PC-9 (cell line): ENCODE measurements at regions not wholly inside any gene's neighbourhood (a gene's known extent, or its start where the extent isn't known, plus 50 kb on each side); places are given as distances from the start of the nearest gene placed in this dataset.

ENCODE experiments used
- BruUV-seq: library from RNA; stranded (reverse); fragments of 400-500 nt; replicated peaks from 2 replicates; lab custom pipeline; 2021; lab: Mats Ljungman, UMichigan
- CTCF ChIA-PET: fragments of 300-600 bp; sonication (Branson Sonifier 250); formaldehyde crosslinking; loops from one replicate; lab custom pipeline; 2022; ENCODE audit warnings: antibody characterized with exemption; lab: Charles Lee
- POLR2A ChIA-PET: fragments of 300-600 bp; sonication (Branson Sonifier 250); formaldehyde crosslinking; loops from one replicate; lab custom pipeline; 2022; ENCODE audit warnings: antibody characterized with exemption; ENCODE audit not compliant: unreplicated experiment; lab: Charles Lee
- DNase-seq, 2 experiments: peaks; one replicate each; pipeline versions ENCODE4 v3.0.0 to v3.0.0-alpha.2; 2015 to 2022; ENCODE audit warnings: mixed read lengths in 1 of 2
- H2AFZ ChIP-seq: fragments of 200-600 bp; sonication (generic); 2 replicates; pipeline ENCODE4 v1.8.1; 2017; ENCODE audit warnings: antibody characterized with exemption
- H3F3A ChIP-seq: fragments of 200-600 bp; sonication (generic); 2 replicates; pipeline ENCODE4 v1.8.1; 2017; ENCODE audit warnings: antibody characterized with exemption, mild to moderate bottlenecking, low read depth; ENCODE audit not compliant: insufficient read depth
- H3K27ac ChIP-seq: fragments of 200-600 bp; sonication (generic); 2 replicates; pipeline ENCODE4 v1.6.1; 2016; ENCODE audit warnings: mixed run types
- H3K27me3 ChIP-seq: fragments of 200-600 bp; sonication (generic); 2 replicates; pipeline ENCODE4 v1.6.1; 2016; ENCODE audit warnings: low read depth, mixed run types; ENCODE audit not compliant: insufficient read depth
- H3K36me3 ChIP-seq: fragments of 200-600 bp; sonication (generic); 2 replicates; pipeline ENCODE4 v1.6.1; 2016; ENCODE audit warnings: low read depth, mixed run types
- H3K4me1 ChIP-seq: fragments of 200-600 bp; sonication (generic); replicated peaks from 2 replicates; pipeline ENCODE4 v1.6.1; 2016; ENCODE audit warnings: mixed run types; ENCODE audit not compliant: insufficient read depth
- H3K4me2 ChIP-seq: fragments of 200-600 bp; sonication (generic); 2 replicates; pipeline ENCODE4 v1.6.1; 2017; ENCODE audit warnings: mixed run types
- H3K4me3 ChIP-seq: fragments of 200-600 bp; sonication (generic); 2 replicates; pipeline ENCODE4 v1.6.1; 2016; ENCODE audit warnings: mixed run types
- H3K79me2 ChIP-seq: fragments of 200-600 bp; sonication (generic); 2 replicates; pipeline ENCODE4 v1.6.1; 2017; ENCODE audit warnings: low read depth, mixed run types
- H3K9me2 ChIP-seq: fragments of 200-600 bp; sonication (generic); 2 replicates; pipeline ENCODE4 v1.8.1; 2017; ENCODE audit warnings: mild to moderate bottlenecking; ENCODE audit not compliant: insufficient read depth
- H3K9me3 ChIP-seq: fragments of 200-600 bp; sonication (generic); 2 replicates; pipeline ENCODE4 v1.8.1; 2016; ENCODE audit warnings: low read depth; ENCODE audit not compliant: insufficient read depth
- H4K20me1 ChIP-seq: fragments of 200-600 bp; sonication (generic); 2 replicates; pipeline ENCODE4 v1.8.1; 2017; ENCODE audit not compliant: insufficient read depth
- CTCF ChIP-seq: fragments of 200-600 bp; sonication (generic); conservative IDR thresholded peaks from 2 replicates; pipeline ENCODE4 v1.6.1; 2017; ENCODE audit warnings: mixed run types, antibody characterized with exemption, mild to moderate bottlenecking, moderate library complexity
- EZH2 ChIP-seq: fragments of 200-600 bp; sonication (generic); IDR thresholded peaks from 2 replicates; pipeline ENCODE4 v1.8.0; 2017; ENCODE audit warnings: antibody characterized with exemption, low read depth
- intact Hi-C: fragments of 100-400 bp; cut with micrococcal nuclease; formaldehyde crosslinking; loops from one replicate; pipeline ENCODE4 v1.10.0; 2022; ENCODE audit not compliant: unreplicated experiment

GRCh38 chr2:160557903-160558302 lies 64.3 kb upstream of the RBMS1 start:
- H3K9me2 ChIP-seq: no peaks in the 10 kb centered on the region
- ChIA-PET CTCF (no interaction called here), POLR2A (interaction anchor here (0.5 kb wide), 1 partner anchor 19 kb away, joined by 6 read pairs; no protein-coding TSS in a partner anchor)
- no TSS peak for BruUV-seq
- H4K20me1 ChIP-seq: no peaks in the 10 kb centered on the region
- H3K4me3 ChIP-seq: no peak overlapping the region
- H3K27me3 ChIP-seq: no peaks in the 10 kb centered on the region
- no peak overlapping the region for H3K27ac ChIP-seq
- no peaks in the 10 kb centered on the region for H3K9me3 ChIP-seq
- H2AFZ ChIP-seq: no peak overlapping the region
- H3K36me3 ChIP-seq: no peaks in the 10 kb centered on the region
- TF ChIP-seq CTCF (no peak), EZH2 (no peak)
- H3K79me2 ChIP-seq: no peaks in the 10 kb centered on the region
- intact Hi-C loops: no loop called here
- peaks cover 18% of the 10 kb centered on the region for H3K4me1 ChIP-seq
- 0 out of 2 replicates have a peak, but pooled peaks cover 6% of the 10 kb centered on the region for H3F3A ChIP-seq
- no peak overlapping the region for H3K4me2 ChIP-seq
- no peak for DNase-seq

DNA sequence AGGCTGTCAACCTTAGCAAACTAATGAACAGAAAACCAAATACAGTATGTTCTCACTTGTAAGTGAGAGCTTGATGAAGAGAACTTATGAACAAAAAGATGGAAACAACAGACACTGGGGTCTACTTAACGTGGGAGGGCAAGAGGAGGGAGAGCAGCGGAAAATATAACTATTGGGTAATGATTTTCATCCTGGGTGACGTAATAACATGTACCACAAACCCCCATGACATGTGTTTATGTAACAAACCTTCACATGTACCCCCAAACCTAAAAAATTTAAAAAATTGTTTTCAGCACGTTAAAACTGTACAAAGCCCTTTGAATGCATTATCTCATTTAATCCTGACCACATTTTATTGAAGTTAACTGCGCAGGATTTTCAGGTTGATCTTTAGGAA lies 64.9 kb upstream of the RBMS1 start:
- no peaks in the 10 kb centered on the region for H3K9me2 ChIP-seq
- H3K36me3 ChIP-seq: no peaks in the 10 kb centered on the region
- no peaks in the 10 kb centered on the region for H3K27me3 ChIP-seq
- ChIA-PET CTCF (no interaction called here), POLR2A (interaction anchor here (0.7 kb wide), 1 partner anchor 39 kb away, joined by 3 read pairs; no protein-coding TSS in a partner anchor)
- H3K4me3 ChIP-seq: no peak overlapping the region
- BruUV-seq: no TSS peak
- intact Hi-C loops: no loop called here
- H3K79me2 ChIP-seq: no peaks in the 10 kb centered on the region
- TF ChIP-seq EZH2 (no peak), CTCF (no peak)
- no peaks in the 10 kb centered on the region for H4K20me1 ChIP-seq
- H3K27ac ChIP-seq: no peak overlapping the region
- peaks cover 23% of the 10 kb centered on the region for H3K4me1 ChIP-seq
- no peak for DNase-seq
- H2AFZ ChIP-seq: no peak overlapping the region
- no peak overlapping the region for H3K4me2 ChIP-seq
- H3F3A ChIP-seq: 0 out of 2 replicates have a peak, but pooled peaks cover 6% of the 10 kb centered on the region
- no peaks in the 10 kb centered on the region for H3K9me3 ChIP-seq

- no peaks in the 10 kb centered on the region for H3K36me3 ChIP-seq
- peak overlapping the region; percentile 38 for H3K4me2 ChIP-seq
- no peaks in the 10 kb centered on the region for H3K79me2 ChIP-seq
- no peak for TF ChIP-seq CTCF
- TF ChIP-seq EZH2: no peak
- H3K27ac ChIP-seq: peak overlapping the region; percentile 54
- intact Hi-C loops: no loop called here
- H3K27me3 ChIP-seq: no peaks in the 10 kb centered on the region
- H2AFZ ChIP-seq: peak overlapping the region; percentile 2; the same call in 1 of the 2 replicates
- ChIA-PET CTCF (no interaction called here), POLR2A (interaction anchor here (0.5 kb wide), 1 partner anchor 154 kb away, joined by 3 read pairs; no protein-coding TSS in a partner anchor)
- H3K9me2 ChIP-seq: no peaks in the 10 kb centered on the region
- 0 out of 2 replicates have a peak overlapping the region, but pooled peaks have one; percentile 6 for H3K4me3 ChIP-seq
- no TSS peak for BruUV-seq
- H3F3A ChIP-seq: 0 out of 2 replicates have a peak, but pooled peaks cover 6% of the 10 kb centered on the region
- no peaks in the 10 kb centered on the region for H4K20me1 ChIP-seq
- H3K9me3 ChIP-seq: no peaks in the 10 kb centered on the region
- H3K4me1 ChIP-seq: peaks cover 23% of the 10 kb centered on the region
- DNase-seq: peak; percentile 16 to 72
These were observed 68.1 kb upstream of the RBMS1 start for GRCh38 chr2:160561551-160562295.
